ENCODE measurements at regions not wholly inside any gene's neighbourhood (a gene's known extent, or its start where the extent isn't known, plus 50 kb on each side); places are given as distances from the start of the nearest gene placed in this dataset.

GRCh38 chr12:61846765-61847164 lies 413.4 kb upstream of the USP15 start:
- ChIA-PET POLR2A (no interaction called here), CTCF (no interaction called here)
- no peak overlapping the region for H3K4me3 Mint-ChIP-seq
- no peaks in the 10 kb centered on the region for H3K36me3 Mint-ChIP-seq (ENCODE audit: low read depth)
- ATAC-seq (ENCODE audit: poor library complexity) = no peak
- Histone ChIP-seq H3K27me3 (ENCODE audit: control insufficient read depth in 1 of 2, insufficient read depth in 2 of 2, low read length in 2 of 2) (no peaks in the 10 kb centered on the region), H3K27ac (ENCODE audit: low read depth in 1 of 2, low read length in 2 of 2) (no peak overlapping the region), H3K9me3 (ENCODE audit: control insufficient read depth in 1 of 2, insufficient read depth in 1 of 2, low read length in 2 of 2) (peaks cover 0 to 9% of the 10 kb centered on the region in 2 experiments), H3K36me3 (ENCODE audit: insufficient read depth, low read length) (no peaks in the 10 kb centered on the region), H3K4me1 (ENCODE audit: insufficient read depth, low read length) (no peaks in the 10 kb centered on the region), H3K4me3 (ENCODE audit: low read length) (no peak overlapping the region)
- TF ChIP-seq, protein P1, sequence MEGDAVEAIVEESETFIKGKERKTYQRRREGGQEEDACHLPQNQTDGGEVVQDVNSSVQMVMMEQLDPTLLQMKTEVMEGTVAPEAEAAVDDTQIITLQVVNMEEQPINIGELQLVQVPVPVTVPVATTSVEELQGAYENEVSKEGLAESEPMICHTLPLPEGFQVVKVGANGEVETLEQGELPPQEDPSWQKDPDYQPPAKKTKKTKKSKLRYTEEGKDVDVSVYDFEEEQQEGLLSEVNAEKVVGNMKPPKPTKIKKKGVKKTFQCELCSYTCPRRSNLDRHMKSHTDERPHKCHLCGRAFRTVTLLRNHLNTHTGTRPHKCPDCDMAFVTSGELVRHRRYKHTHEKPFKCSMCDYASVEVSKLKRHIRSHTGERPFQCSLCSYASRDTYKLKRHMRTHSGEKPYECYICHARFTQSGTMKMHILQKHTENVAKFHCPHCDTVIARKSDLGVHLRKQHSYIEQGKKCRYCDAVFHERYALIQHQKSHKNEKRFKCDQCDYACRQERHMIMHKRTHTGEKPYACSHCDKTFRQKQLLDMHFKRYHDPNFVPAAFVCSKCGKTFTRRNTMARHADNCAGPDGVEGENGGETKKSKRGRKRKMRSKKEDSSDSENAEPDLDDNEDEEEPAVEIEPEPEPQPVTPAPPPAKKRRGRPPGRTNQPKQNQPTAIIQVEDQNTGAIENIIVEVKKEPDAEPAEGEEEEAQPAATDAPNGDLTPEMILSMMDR (IDR thresholded peaks at IDR 0.05) = no peak
- no peak for DNase-seq
- H3K27me3 Mint-ChIP-seq = no peaks in the 10 kb centered on the region
- intact Hi-C loops (cut with DNase I, micrococcal nuclease) = no loop called here
- H3K9me3 Mint-ChIP-seq = no peaks in the 10 kb centered on the region
- H3K4me1 Mint-ChIP-seq (ENCODE audit: low read depth) = no peaks in the 10 kb centered on the region
- no peak overlapping the region for H3K27ac Mint-ChIP-seq

GRCh38 chr12:61848893-61849292 lies 411.3 kb upstream of the USP15 start:
- CTCF ChIA-PET = no interaction called here
- TF ChIP-seq, protein P1 (IDR thresholded peaks at IDR 0.05) = no peak

GRCh38 chr12:61853945-61854344 lies 406.3 kb upstream of the USP15 start:
- Mint-ChIP-seq H3K9me3 (peaks cover 6% of the 10 kb centered on the region), H3K4me3 (no peak overlapping the region), H3K27ac (no peak overlapping the region), H3K36me3 (ENCODE audit: low read depth) (no peaks in the 10 kb centered on the region), H3K4me1 (ENCODE audit: low read depth) (no peaks in the 10 kb centered on the region), H3K27me3 (no peaks in the 10 kb centered on the region)
- ChIA-PET POLR2A (no interaction called here), CTCF (no interaction called here)
- TF ChIP-seq, protein P1 (IDR thresholded peaks at IDR 0.05) = no peak
- intact Hi-C loops (cut with DNase I, micrococcal nuclease) = no loop called here
- no peak for ATAC-seq (ENCODE audit: poor library complexity)
- H3K4me1 ChIP-seq (ENCODE audit: insufficient read depth, low read length) = no peaks in the 10 kb centered on the region
- no peak overlapping the region for H3K27ac ChIP-seq (ENCODE audit: low read depth in 1 of 2, low read length in 2 of 2)
- H3K9me3 ChIP-seq (ENCODE audit: control insufficient read depth in 1 of 2, insufficient read depth in 1 of 2, low read length in 2 of 2) = peaks cover 0 to 8% of the 10 kb centered on the region in 2 experiments
- no peaks in the 10 kb centered on the region for H3K36me3 ChIP-seq (ENCODE audit: insufficient read depth, low read length)
- DNase-seq = no peak
- H3K4me3 ChIP-seq (ENCODE audit: low read length) = no peak overlapping the region
- H3K27me3 ChIP-seq (ENCODE audit: control insufficient read depth in 1 of 2, insufficient read depth in 2 of 2, low read length in 2 of 2) = no peaks in the 10 kb centered on the region

More at GRCh38 chr12:61848893-61849292, 411.3 kb upstream of the USP15 start:
- Mint-ChIP-seq H3K27me3 (no peaks in the 10 kb centered on the region), H3K9me3 (peaks cover under 1% of the 10 kb centered on the region), H3K4me3 (no peak overlapping the region), H3K4me1 (ENCODE audit: low read depth) (no peaks in the 10 kb centered on the region), H3K27ac (no peak overlapping the region), H3K36me3 (ENCODE audit: low read depth) (no peaks in the 10 kb centered on the region)
- no peak for DNase-seq
- no peaks in the 10 kb centered on the region for H3K4me1 ChIP-seq (ENCODE audit: insufficient read depth, low read length)
- H3K36me3 ChIP-seq (ENCODE audit: insufficient read depth, low read length) = no peaks in the 10 kb centered on the region
- peaks cover 0 to 11% of the 10 kb centered on the region in 2 experiments for H3K9me3 ChIP-seq (ENCODE audit: control insufficient read depth in 1 of 2, insufficient read depth in 1 of 2, low read length in 2 of 2)
- POLR2A ChIA-PET = no interaction called here
- H3K27ac ChIP-seq (ENCODE audit: low read depth in 1 of 2, low read length in 2 of 2) = no peak overlapping the region
- no peaks in the 10 kb centered on the region for H3K27me3 ChIP-seq (ENCODE audit: control insufficient read depth in 1 of 2, insufficient read depth in 2 of 2, low read length in 2 of 2)
- ATAC-seq (ENCODE audit: poor library complexity) = no peak
- no peak overlapping the region for H3K4me3 ChIP-seq (ENCODE audit: low read length)
- intact Hi-C loops (cut with DNase I, micrococcal nuclease) = no loop called here
